Kidney (tissue), 13 donors: ENCODE measurements at regions not wholly inside any gene's neighbourhood (a gene's known extent, or its start where the extent isn't known, plus 50 kb on each side); places are given as distances from the start of the nearest gene placed in this dataset.

Source experiments
- DNase-seq, 5 donors: peaks; one replicate each; pipeline ENCODE4 v3.0.0-alpha.2; 2013 to 2020
- FAIRE-seq: peaks from 2 replicates; lab custom pipeline; 2012; peaks lifted over from hg19 to GRCh38; lab: Jason Lieb, UNC
- H3K27ac ChIP-seq, 2 donors: one replicate each; pipeline ENCODE4 v1.7.0; 2013; ENCODE audit warnings: low read depth in 2 of 2, low read length in 2 of 2, inconsistent platforms in 1 of 2
- H3K27me3 ChIP-seq: one replicate; pipeline ENCODE4 v1.7.1; 2013; ENCODE audit warnings: low read length, inconsistent platforms; ENCODE audit not compliant: control insufficient read depth, insufficient read depth
- H3K36me3 ChIP-seq, 3 donors: one replicate each; pipeline versions ENCODE4 v1.7.0 to v1.7.1; 2013; ENCODE audit warnings: low read length in 3 of 3, control low read depth in 1 of 3, inconsistent platforms in 1 of 3; ENCODE audit not compliant: insufficient read depth in 3 of 3, control insufficient read depth in 2 of 3
- H3K4me1 ChIP-seq, 3 donors: one replicate each; pipeline versions ENCODE4 v1.7.0 to v1.7.1; 2013; ENCODE audit warnings: low read length in 3 of 3, inconsistent platforms in 1 of 3, low read depth in 1 of 3; ENCODE audit not compliant: control insufficient read depth in 2 of 3, insufficient read depth in 2 of 3
- H3K4me3 ChIP-seq, 3 donors: one replicate each; pipeline versions ENCODE4 v1.7.0 to v1.8.1; 2013; ENCODE audit warnings: low read length in 3 of 3, control low read depth in 1 of 3, inconsistent platforms in 1 of 3
- H3K9ac ChIP-seq, 3 donors: one replicate each; pipeline versions ENCODE4 v1.7.0 to v1.7.1; 2013; ENCODE audit warnings: low read length in 3 of 3, control low read depth in 1 of 3, inconsistent platforms in 1 of 3
- H3K9me3 ChIP-seq, 3 donors: one replicate each; pipeline versions ENCODE4 v1.7.0 to v1.7.1; 2013; ENCODE audit warnings: low read length in 3 of 3, control low read depth in 1 of 3, inconsistent platforms in 1 of 3; ENCODE audit not compliant: control insufficient read depth in 2 of 3, insufficient read depth in 1 of 3
- CTCF ChIP-seq: IDR thresholded peaks from 3 replicates; pipeline ENCODE4 v1.5.1; 2012; ENCODE audit warnings: mild to moderate bottlenecking, moderate library complexity, borderline replicate concordance; ENCODE audit not compliant: insufficient read depth; ENCODE audit errors: extremely low read depth
- intact Hi-C: fragments of 100-400 bp; cut with DNase I; formaldehyde crosslinking; loops from one replicate; pipeline ENCODE4 v1.11.1; 2022
- donor health status: control.
- donor health status: control.
- donor health status: control.
- donor health status: control.
- donor health status: control.
- donor health status: DM: yes; HTN: yes; CAD: no.
- donor health status: Normal renal cell carcinoma (clear cell type).

GRCh38 chr10:131629026-131629770 is 271.6 kb upstream of the PPP2R2D start:
- intact Hi-C loops, result no loop called here
- Histone ChIP-seq H3K9me3 (peaks cover 0 to 3% (median 0%) of the 10 kb centered on the region in 3 donors), H3K27ac (no peak overlapping the region), H3K4me3 (no peak overlapping the region), H3K27me3 (no peaks in the 10 kb centered on the region), H3K9ac (no peak overlapping the region), H3K36me3 (no peaks in the 10 kb centered on the region), H3K4me1 (no peaks in the 10 kb centered on the region)
- TF ChIP-seq CTCF, result no peak
- no peak for FAIRE-seq
- DNase-seq, result no peak

- no peaks in the 10 kb centered on the region for H3K36me3 ChIP-seq
- TF ChIP-seq CTCF, result no peak
- peaks cover 0 to 3% (median 0%) of the 10 kb centered on the region in 3 donors for H3K9me3 ChIP-seq
- no peaks in the 10 kb centered on the region for H3K4me1 ChIP-seq
- intact Hi-C loops, result no loop called here
- no peaks in the 10 kb centered on the region for H3K27me3 ChIP-seq
- DNase-seq, result no peak
- no peak overlapping the region for H3K4me3 ChIP-seq
- no peak overlapping the region for H3K9ac ChIP-seq
- no peak for FAIRE-seq
- H3K27ac ChIP-seq, result no peak overlapping the region
Measured at GRCh38 chr10:131630772-131631258, 270.0 kb upstream of the PPP2R2D start.

DNA sequence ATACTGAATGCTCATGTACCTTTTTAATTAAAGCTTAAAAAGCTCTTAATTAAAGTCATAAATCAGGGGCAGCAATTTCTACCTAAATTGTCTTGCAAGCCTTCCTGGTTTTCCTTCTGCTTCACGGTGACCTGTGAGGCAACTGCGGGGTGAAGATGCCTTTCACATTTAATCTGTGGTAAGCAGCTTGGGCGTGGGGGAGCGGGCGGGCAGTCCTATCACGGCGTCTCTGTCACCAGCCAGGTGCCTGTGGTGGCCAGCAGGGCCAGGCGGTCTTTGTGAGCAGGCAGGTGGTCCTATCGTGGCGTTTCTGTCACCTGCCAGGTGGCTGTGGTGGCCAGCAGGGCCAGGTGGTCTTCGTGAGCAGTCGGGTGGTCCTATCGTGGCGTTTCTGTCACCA is 269.2 kb upstream of the PPP2R2D start:
- no peak overlapping the region for H3K27ac ChIP-seq
- H3K4me1 ChIP-seq, result no peaks in the 10 kb centered on the region
- FAIRE-seq (no peak), DNase-seq (no peak)
- intact Hi-C loops, result no loop called here
- no peak for TF ChIP-seq CTCF
- no peak overlapping the region for H3K9ac ChIP-seq
- peaks cover 0 to 3% (median 0%) of the 10 kb centered on the region in 3 donors for H3K9me3 ChIP-seq
- no peak overlapping the region for H3K4me3 ChIP-seq
- H3K36me3 ChIP-seq, result no peaks in the 10 kb centered on the region
- no peaks in the 10 kb centered on the region for H3K27me3 ChIP-seq
